ENCODE measurements at regions not wholly inside any gene's neighbourhood (a gene's known extent, or its start where the extent isn't known, plus 50 kb on each side); places are given as distances from the start of the nearest gene placed in this dataset.

- ATAC-seq (no peak), DNase-seq (no peak)
- peaks cover 0 to 4% (median 3%) of the 10 kb centered on the region in 3 donors for H3K27me3 ChIP-seq (ENCODE audit: insufficient read depth in 3 of 3, low read length in 2 of 3)
- no peaks in the 10 kb centered on the region for H3K9me3 ChIP-seq
- 36 to 46% (median 46%) methylated on average over 2 of the region's 2 CpGs for WGBS, 3 donors
- no peak overlapping the region for H3K27ac ChIP-seq
- no peaks in the 10 kb centered on the region for H3K4me1 ChIP-seq
- intact Hi-C loops (cut with DNase I): no loop called here
- TF ChIP-seq, protein P1, sequence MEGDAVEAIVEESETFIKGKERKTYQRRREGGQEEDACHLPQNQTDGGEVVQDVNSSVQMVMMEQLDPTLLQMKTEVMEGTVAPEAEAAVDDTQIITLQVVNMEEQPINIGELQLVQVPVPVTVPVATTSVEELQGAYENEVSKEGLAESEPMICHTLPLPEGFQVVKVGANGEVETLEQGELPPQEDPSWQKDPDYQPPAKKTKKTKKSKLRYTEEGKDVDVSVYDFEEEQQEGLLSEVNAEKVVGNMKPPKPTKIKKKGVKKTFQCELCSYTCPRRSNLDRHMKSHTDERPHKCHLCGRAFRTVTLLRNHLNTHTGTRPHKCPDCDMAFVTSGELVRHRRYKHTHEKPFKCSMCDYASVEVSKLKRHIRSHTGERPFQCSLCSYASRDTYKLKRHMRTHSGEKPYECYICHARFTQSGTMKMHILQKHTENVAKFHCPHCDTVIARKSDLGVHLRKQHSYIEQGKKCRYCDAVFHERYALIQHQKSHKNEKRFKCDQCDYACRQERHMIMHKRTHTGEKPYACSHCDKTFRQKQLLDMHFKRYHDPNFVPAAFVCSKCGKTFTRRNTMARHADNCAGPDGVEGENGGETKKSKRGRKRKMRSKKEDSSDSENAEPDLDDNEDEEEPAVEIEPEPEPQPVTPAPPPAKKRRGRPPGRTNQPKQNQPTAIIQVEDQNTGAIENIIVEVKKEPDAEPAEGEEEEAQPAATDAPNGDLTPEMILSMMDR (IDR thresholded peaks at IDR 0.05): no peak
- no peaks in the 10 kb centered on the region for H3K36me3 ChIP-seq (ENCODE audit: insufficient read depth in 1 of 2, low read depth in 1 of 2)
- no peak overlapping the region for H3K4me3 ChIP-seq
Measured at GRCh38 chr5:2049876-2050275, 167.2 kb upstream of the IRX4 start.

- DNase-seq (no peak), ATAC-seq (no peak)
- Histone ChIP-seq H3K27me3 (ENCODE audit: insufficient read depth in 3 of 3, low read length in 2 of 3) (peaks cover 0 to 3% (median 0%) of the 10 kb centered on the region in 3 donors), H3K4me3 (no peak overlapping the region), H3K27ac (no peak overlapping the region), H3K4me1 (no peaks in the 10 kb centered on the region), H3K9me3 (no peaks in the 10 kb centered on the region), H3K36me3 (ENCODE audit: insufficient read depth in 1 of 2, low read depth in 1 of 2) (no peaks in the 10 kb centered on the region)
- 66 to 72% (median 71%) methylated on average over 9 of the region's 9 CpGs for WGBS, 3 donors
- intact Hi-C loops (cut with DNase I): no loop called here
- TF ChIP-seq, protein P1 (IDR thresholded peaks at IDR 0.05): no peak
Measured at GRCh38 chr5:2048664-2049063, 165.9 kb upstream of the IRX4 start.

DNA sequence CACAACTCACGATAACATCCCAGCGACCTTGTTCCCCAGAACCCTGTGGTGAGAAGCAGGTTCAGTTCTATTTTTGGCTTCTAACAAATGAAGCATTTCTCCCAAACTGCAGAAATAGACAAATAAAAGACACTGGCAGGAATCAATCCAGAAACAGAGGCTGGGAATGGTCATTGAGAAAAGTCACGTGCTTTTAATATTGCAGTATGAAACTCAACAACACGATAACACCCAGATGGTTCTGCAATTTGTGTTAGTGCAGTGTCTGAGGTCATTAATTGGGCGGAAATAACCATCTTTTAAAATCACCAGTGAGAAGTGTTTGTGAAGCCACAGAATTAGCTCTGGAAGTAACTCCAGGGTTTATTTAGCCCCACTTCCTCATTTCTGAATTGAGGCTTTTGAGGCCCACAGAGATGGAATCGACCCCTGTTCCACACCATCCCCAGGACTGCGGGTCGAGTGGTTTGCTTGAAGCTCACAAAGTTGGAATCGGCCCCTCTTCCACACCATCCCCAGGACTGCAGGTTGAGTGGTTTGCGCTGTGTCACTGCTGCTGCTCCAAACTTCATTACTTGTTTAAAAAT, 164.7 kb upstream of the IRX4 start:
- Histone ChIP-seq H3K36me3 (ENCODE audit: insufficient read depth in 1 of 2, low read depth in 1 of 2) (no peaks in the 10 kb centered on the region), H3K27me3 (ENCODE audit: insufficient read depth in 3 of 3, low read length in 2 of 3) (peaks cover 0 to under 1% (median 0%) of the 10 kb centered on the region in 3 donors), H3K9me3 (no peaks in the 10 kb centered on the region), H3K27ac (no peak overlapping the region), H3K4me3 (no peak overlapping the region), H3K4me1 (no peaks in the 10 kb centered on the region)
- ATAC-seq: no peak
- intact Hi-C loops (cut with DNase I): no loop called here
- WGBS, 3 donors: 76 to 85% (median 81%) methylated on average over 10 of the region's 10 CpGs
- TF ChIP-seq, protein P1 (IDR thresholded peaks at IDR 0.05): no peak
- DNase-seq: no peak

DNA sequence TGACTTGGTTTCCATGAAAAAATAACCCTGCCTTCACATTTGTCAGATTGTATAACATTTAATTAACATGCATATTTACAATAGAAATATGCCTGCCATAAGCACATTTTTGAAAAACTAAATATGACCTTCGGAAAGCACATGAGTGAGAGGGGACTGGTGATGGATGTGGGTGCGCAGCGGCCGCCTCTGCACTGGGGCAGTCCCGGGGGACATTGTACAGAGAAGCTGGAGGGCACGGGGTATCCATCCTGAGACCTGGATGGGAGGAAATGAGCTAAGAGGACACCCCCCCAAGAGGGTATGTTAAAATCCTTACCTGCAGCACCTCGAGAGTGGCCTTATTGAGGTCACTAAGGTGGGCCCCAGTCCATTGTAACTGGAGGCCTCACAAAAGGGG, 161.3 kb upstream of the IRX4 start:
- TF ChIP-seq, protein P1 (IDR thresholded peaks at IDR 0.05): no peak
- 78 to 81% (median 80%) methylated on average over 7 of the region's 7 CpGs for WGBS, 3 donors
- DNase-seq (no peak), ATAC-seq (no peak)
- Histone ChIP-seq H3K36me3 (ENCODE audit: insufficient read depth in 1 of 2, low read depth in 1 of 2) (no peaks in the 10 kb centered on the region), H3K27me3 (ENCODE audit: insufficient read depth in 3 of 3, low read length in 2 of 3) (peaks cover 0 to 8% (median 0%) of the 10 kb centered on the region in 3 donors), H3K4me1 (no peaks in the 10 kb centered on the region), H3K27ac (no peak overlapping the region), H3K4me3 (no peak overlapping the region), H3K9me3 (no peaks in the 10 kb centered on the region)
- intact Hi-C loops (cut with DNase I): no loop called here

DNA sequence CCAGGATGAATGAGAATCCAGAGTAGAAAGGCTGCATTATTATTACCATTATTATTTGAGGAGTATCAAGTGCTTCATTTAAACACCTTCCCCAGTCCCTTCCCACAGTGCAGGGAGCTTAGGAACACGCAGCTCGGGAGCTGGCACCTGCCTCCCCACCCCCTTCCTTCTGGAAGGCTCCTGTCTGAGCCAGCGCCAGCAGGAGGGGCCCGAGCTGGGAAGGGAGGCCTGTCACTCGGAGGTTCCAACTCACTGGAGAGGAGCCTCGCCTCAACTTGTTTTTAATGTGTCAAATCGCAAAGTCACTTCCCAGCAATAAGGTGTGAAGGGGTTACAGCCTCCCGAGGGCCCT, 156.4 kb upstream of the IRX4 start:
- Histone ChIP-seq H3K4me3 (no peak overlapping the region), H3K9me3 (no peaks in the 10 kb centered on the region), H3K36me3 (ENCODE audit: insufficient read depth in 1 of 2, low read depth in 1 of 2) (no peaks in the 10 kb centered on the region), H3K27ac (no peak overlapping the region), H3K27me3 (ENCODE audit: insufficient read depth in 3 of 3, low read length in 2 of 3) (peaks cover 0 to 21% (median 0%) of the 10 kb centered on the region in 3 donors), H3K4me1 (no peaks in the 10 kb centered on the region)
- no peak for DNase-seq
- TF ChIP-seq, protein P1 (IDR thresholded peaks at IDR 0.05): no peak
- intact Hi-C loops (cut with DNase I): loop anchor here in 1 of 2 donors (2.0 to 5.0 kb wide), 2 partner anchors 276 to 372 kb away; no protein-coding TSS in a partner anchor
- 31 to 37% (median 32%) methylated on average over 7 to 8 of the region's 8 CpGs for WGBS, 3 donors
- no peak for ATAC-seq
